ENCODE measurements at regions not wholly inside any gene's neighbourhood (a gene's known extent, or its start where the extent isn't known, plus 50 kb on each side); places are given as distances from the start of the nearest gene placed in this dataset.

DNA sequence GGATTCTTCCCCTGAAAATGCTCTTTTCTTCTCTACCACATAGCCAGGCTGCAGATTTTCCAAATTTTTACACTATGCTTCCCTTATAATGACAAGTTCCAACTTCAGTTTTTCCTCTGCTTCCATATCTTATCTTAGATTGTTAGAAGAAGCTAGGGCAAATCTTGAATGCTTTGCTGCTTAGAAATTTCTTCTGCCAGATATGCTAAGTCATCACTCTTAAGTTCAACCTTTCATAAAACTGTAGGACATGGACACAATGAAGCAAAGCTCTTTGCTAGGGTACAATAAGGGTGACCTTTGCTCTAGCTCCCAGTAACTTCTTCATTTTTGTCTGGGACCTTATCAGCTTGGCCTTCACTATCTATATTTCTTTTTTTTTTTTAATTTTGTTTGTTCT lies 88.7 kb downstream of the NXNL2 start:
- TF ChIP-seq, protein P1, sequence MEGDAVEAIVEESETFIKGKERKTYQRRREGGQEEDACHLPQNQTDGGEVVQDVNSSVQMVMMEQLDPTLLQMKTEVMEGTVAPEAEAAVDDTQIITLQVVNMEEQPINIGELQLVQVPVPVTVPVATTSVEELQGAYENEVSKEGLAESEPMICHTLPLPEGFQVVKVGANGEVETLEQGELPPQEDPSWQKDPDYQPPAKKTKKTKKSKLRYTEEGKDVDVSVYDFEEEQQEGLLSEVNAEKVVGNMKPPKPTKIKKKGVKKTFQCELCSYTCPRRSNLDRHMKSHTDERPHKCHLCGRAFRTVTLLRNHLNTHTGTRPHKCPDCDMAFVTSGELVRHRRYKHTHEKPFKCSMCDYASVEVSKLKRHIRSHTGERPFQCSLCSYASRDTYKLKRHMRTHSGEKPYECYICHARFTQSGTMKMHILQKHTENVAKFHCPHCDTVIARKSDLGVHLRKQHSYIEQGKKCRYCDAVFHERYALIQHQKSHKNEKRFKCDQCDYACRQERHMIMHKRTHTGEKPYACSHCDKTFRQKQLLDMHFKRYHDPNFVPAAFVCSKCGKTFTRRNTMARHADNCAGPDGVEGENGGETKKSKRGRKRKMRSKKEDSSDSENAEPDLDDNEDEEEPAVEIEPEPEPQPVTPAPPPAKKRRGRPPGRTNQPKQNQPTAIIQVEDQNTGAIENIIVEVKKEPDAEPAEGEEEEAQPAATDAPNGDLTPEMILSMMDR (IDR thresholded peaks at IDR 0.05): no peak
- no peak for TF ChIP-seq POLR2A (IDR thresholded peaks at IDR 0.05)

Measured in lower leg skin (tissue), 3 donors.